Mesendoderm (in vitro differentiated cells): ENCODE measurements at regions not wholly inside any gene's neighbourhood (a gene's known extent, or its start where the extent isn't known, plus 50 kb on each side); places are given as distances from the start of the nearest gene placed in this dataset.
"Not testable (repeated sequence)": the region's sequence is repeated elsewhere in the genome, so short reads cannot be mapped to it uniquely, and the experiment has no call there.

ENCODE experiments used
- DNase-seq: peaks from one replicate; pipeline ENCODE4 v3.0.0; 2013
- H2AK5ac ChIP-seq: 2 replicates; pipeline ENCODE4 v1.6.1; 2013; ENCODE audit warnings: low read length, inconsistent platforms
- H2BK120ac ChIP-seq: 2 replicates; pipeline ENCODE4 v1.6.1; 2013; ENCODE audit warnings: low read depth, mild to moderate bottlenecking, low read length, moderate library complexity, mixed read lengths
- H2BK15ac ChIP-seq: replicated peaks from 2 replicates; pipeline ENCODE4 v1.6.1; 2013; ENCODE audit warnings: low read depth, mild to moderate bottlenecking, moderate library complexity
- H2BK5ac ChIP-seq: 2 replicates; pipeline ENCODE4 v1.6.1; 2013; ENCODE audit warnings: low read length, inconsistent platforms
- H3K18ac ChIP-seq: 2 replicates; pipeline ENCODE4 v1.6.1; 2013; ENCODE audit warnings: mild to moderate bottlenecking, low read length, mixed read lengths
- H3K23ac ChIP-seq: one replicate; pipeline ENCODE4 v1.6.1; 2013; ENCODE audit warnings: low read length
- H3K27ac ChIP-seq: 2 replicates; pipeline ENCODE4 v1.5.1; 2013; ENCODE audit warnings: low read depth, mild to moderate bottlenecking, inconsistent platforms, low read length, moderate library complexity
- H3K27me3 ChIP-seq: 2 replicates; pipeline ENCODE4 v1.6.1; 2013; ENCODE audit warnings: low read length, control low read depth, mild to moderate bottlenecking, inconsistent platforms; ENCODE audit not compliant: insufficient read depth, poor library complexity
- H3K36me3 ChIP-seq: 2 replicates; pipeline ENCODE4 v1.6.1; 2013; ENCODE audit warnings: low read length, inconsistent platforms; ENCODE audit not compliant: control insufficient read depth, insufficient read depth
- H3K4ac ChIP-seq: one replicate; pipeline ENCODE4 v1.6.1; 2013; ENCODE audit warnings: low read depth, mild to moderate bottlenecking, low read length, moderate library complexity
- H3K4me1 ChIP-seq: 2 replicates; pipeline ENCODE4 v1.6.1; 2013; ENCODE audit warnings: low read depth, low read length, inconsistent platforms; ENCODE audit not compliant: control insufficient read depth
- H3K4me2 ChIP-seq: 2 replicates; pipeline ENCODE4 v1.6.1; 2013; ENCODE audit warnings: low read length
- H3K4me3 ChIP-seq: 2 replicates; pipeline ENCODE4 v1.5.1; 2013; ENCODE audit warnings: mild to moderate bottlenecking, low read length
- H3K56ac ChIP-seq: one replicate; pipeline ENCODE4 v1.6.1; 2013; ENCODE audit warnings: low read length
- H3K79me1 ChIP-seq: 2 replicates; pipeline ENCODE4 v1.6.1; 2013; ENCODE audit warnings: low read length, inconsistent platforms
- H3K79me2 ChIP-seq: 2 replicates; pipeline ENCODE4 v1.6.1; 2013; ENCODE audit warnings: mild to moderate bottlenecking, low read length; ENCODE audit not compliant: control insufficient read depth, insufficient read depth
- H3K9ac ChIP-seq: 2 replicates; pipeline ENCODE4 v1.6.1; 2013; ENCODE audit warnings: low read length, inconsistent platforms
- H4K5ac ChIP-seq: one replicate; pipeline ENCODE4 v1.6.1; 2013; ENCODE audit warnings: low read length
- H4K8ac ChIP-seq: one replicate; pipeline ENCODE4 v1.6.1; 2013; ENCODE audit warnings: low read depth, mild to moderate bottlenecking, control low read depth, low read length, moderate library complexity
- WGBS: extraction: QIAGEN DNeasy Blood & Tissue Kit; methylation state at CpG from one replicate; pipeline ENCODE4 v1.1.7; 2013; ENCODE audit warnings: low lambda C conversion rate, missing lambda C conversion rate; ENCODE audit not compliant: insufficient coverage; ENCODE audit errors: extremely low coverage; 5-methylcytosine and 5-hydroxymethylcytosine counted together

DNA sequence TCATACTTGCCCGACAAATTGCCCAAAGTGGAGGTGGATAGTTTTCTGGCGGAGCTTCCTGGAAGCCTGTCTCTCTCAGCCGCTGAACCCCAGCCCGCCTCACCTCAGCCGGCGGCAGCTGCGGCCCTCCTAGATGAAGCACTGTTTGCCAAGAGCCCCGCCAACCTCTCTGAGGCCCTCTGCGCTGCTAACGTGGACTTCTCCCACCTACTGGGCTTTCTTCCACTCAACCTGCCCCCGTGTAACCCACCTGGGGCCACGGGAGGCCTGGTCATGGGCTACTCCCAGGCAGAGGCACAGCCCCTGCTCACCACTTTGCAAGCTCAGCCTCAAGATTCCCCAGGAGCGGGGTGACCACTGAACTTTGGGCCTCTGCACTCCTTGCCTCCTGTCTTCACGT, 254.1 kb downstream of the NKX6-1 start:
- not testable (repeated sequence) for H3K27me3 ChIP-seq, H3K4me2 ChIP-seq, H3K4me1 ChIP-seq, H3K36me3 ChIP-seq, H3K9ac ChIP-seq, H3K4me3 ChIP-seq, H3K79me1 ChIP-seq, H2BK5ac ChIP-seq, H4K8ac ChIP-seq, H3K79me2 ChIP-seq, H3K18ac ChIP-seq, H4K5ac ChIP-seq, H2BK15ac ChIP-seq, H3K23ac ChIP-seq, H3K27ac ChIP-seq, DNase-seq, H2AK5ac ChIP-seq, H3K4ac ChIP-seq, H2BK120ac ChIP-seq, H3K56ac ChIP-seq
- no CpG with 5 or more reads among the region's 14 CpGs for WGBS

DNA sequence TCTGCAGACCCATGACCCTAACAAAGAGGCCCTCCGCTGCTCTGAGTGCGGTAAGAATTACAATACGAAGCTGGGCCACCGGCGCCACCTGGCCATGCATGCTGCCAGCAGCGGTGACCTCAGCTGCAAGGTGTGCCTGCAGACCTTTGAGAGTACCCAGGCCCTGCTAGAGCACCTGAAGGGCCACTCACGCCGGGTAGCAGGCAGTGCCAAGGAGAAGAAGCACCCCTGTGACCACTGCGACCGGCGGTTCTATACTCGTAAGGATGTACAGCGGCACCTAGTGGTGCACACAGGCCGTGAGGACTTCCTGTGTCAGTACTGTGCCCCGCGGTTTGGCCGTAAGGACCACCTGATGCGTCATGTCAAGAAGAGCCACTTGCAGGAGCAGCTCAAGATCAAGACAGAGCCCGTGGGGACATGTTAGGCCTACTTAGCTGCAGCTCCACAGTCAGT, 254.7 kb downstream of the NKX6-1 start:
- not testable (repeated sequence) for H3K79me2 ChIP-seq, H2BK120ac ChIP-seq, H3K4me3 ChIP-seq, H2AK5ac ChIP-seq, H3K27ac ChIP-seq, H3K36me3 ChIP-seq, H3K79me1 ChIP-seq, H2BK15ac ChIP-seq, H3K4me1 ChIP-seq, H3K27me3 ChIP-seq, H3K23ac ChIP-seq, H3K56ac ChIP-seq, H3K9ac ChIP-seq, H4K5ac ChIP-seq, H4K8ac ChIP-seq, H3K18ac ChIP-seq, H3K4me2 ChIP-seq, H2BK5ac ChIP-seq, H3K4ac ChIP-seq
- WGBS, result no CpG with 5 or more reads among the region's 19 CpGs
- peak; percentile 60 for DNase-seq

DNA sequence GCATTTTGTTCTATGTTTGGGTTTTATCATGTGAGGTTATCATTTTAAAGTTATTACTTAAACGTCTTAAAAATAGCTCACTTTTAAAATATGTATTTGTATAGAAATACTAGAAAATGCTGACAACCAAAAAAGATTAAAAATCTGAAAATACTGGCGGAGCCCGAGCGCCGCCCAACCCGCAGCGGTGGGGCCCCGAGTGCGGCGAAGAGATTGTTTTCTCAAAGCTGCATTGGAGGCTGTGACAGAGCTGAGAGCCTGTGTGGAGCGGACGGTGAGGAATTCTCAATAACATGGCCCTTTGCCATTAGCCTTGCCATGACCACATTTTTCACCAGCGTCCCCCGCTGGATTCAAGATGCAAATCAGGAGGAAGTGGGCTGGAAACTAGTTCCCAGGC, 255.4 kb downstream of the NKX6-1 start:
- Histone ChIP-seq H3K9ac (no peak overlapping the region), H3K4me2 (no peak overlapping the region), H3K27ac (no peak overlapping the region), H3K56ac (no peak overlapping the region), H3K4me3 (no peak overlapping the region), H3K79me2 (no peaks in the 10 kb centered on the region), H3K79me1 (no peaks in the 10 kb centered on the region), H3K4me1 (no peaks in the 10 kb centered on the region), H2BK120ac (no peak overlapping the region), H3K18ac (no peak overlapping the region), H4K8ac (no peak overlapping the region), H4K5ac (no peak overlapping the region), H3K27me3 (no peaks in the 10 kb centered on the region), H3K23ac (no peak overlapping the region), H2AK5ac (no peak overlapping the region), H3K4ac (no peak overlapping the region), H3K36me3 (no peaks in the 10 kb centered on the region), H2BK15ac (no peak overlapping the region), H2BK5ac (no peak overlapping the region)
- no peak for DNase-seq
- no CpG with 5 or more reads among the region's 14 CpGs for WGBS

DNA sequence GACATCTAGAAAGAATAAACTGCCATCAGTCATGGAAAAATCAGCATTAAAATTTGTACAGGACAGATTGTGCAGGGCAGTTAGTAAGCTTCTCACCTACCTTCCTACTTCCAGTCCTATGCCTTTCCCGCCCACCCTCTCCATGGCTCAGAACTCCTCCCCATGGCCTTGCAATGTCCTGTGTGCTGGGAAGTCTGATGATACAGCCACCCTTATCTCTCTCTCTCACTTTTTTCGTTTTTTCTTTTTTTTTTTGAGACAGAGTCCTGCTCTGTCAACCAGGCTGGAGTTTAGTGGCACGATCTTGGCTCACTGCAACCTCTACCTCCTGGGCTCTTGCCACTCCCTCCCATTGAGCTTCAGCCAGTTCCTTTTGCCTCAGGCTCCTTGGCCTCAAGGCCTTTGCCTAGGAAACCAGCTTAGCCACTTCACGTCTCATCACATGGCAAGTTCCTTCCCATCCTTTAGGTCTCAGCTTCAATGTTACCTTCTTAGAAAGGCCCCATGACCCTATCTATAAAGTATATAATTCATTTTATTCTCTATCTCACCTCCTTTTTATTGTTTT, 259.7 kb downstream of the NKX6-1 start:
- H3K9ac ChIP-seq, result no peak overlapping the region
- no peak overlapping the region for H3K56ac ChIP-seq

DNA sequence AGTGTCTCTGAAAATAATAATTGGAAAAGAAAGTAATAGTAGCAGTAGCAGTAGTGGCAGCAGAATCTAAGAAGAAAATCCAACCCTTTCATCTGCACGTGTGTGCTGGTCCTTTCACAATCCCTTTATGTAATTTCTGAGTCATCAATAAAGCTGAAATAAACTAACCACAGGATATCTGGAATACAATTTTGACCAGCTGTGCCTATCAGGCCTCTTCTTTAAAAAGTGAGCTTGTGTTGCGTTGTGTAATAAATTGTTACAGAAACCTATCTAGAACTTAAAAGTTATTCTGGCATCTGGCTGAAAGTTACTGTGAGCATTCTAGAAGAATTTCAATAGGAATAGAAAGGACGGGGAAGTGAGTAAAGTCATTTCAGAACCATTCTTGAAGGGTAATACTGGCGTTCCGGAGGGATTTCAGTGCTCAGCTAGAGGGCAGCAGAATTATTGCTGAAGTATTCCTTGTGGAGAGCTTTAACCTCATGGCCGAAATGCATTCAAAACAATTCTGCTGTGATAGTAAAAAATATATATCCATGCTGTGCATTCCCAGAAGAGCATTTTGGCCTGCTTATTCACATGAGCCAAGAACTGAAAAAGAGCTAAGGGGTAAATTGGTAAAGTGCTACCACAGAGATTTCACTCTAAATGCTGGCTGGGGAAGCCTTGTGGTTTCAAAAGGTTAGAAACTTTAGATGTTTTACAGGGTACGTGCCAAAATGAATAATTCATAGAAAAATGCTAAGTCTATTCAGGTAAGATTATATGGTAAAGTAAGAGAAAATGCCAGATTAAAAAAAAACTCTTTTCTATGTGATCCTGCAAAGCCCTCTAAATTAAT, 260.6 kb downstream of the NKX6-1 start:
- no peak overlapping the region for H4K8ac ChIP-seq
- DNase-seq, result no peak
- no peak overlapping the region for H3K4me2 ChIP-seq
- no CpG with 5 or more reads among the region's 7 CpGs for WGBS
- H4K5ac ChIP-seq, result no peak overlapping the region
- no peaks in the 10 kb centered on the region for H3K36me3 ChIP-seq
- no peak overlapping the region for H3K18ac ChIP-seq
- H2AK5ac ChIP-seq, result no peak overlapping the region
- no peak overlapping the region for H3K4me3 ChIP-seq
- H2BK120ac ChIP-seq, result no peak overlapping the region
- H3K79me2 ChIP-seq, result no peaks in the 10 kb centered on the region
- H2BK5ac ChIP-seq, result no peak overlapping the region
- H2BK15ac ChIP-seq, result no peak overlapping the region
- no peak overlapping the region for H3K4ac ChIP-seq
- H3K4me1 ChIP-seq, result no peaks in the 10 kb centered on the region
- H3K27ac ChIP-seq, result no peak overlapping the region
- H3K23ac ChIP-seq, result no peak overlapping the region
- H3K56ac ChIP-seq, result no peak overlapping the region
- no peaks in the 10 kb centered on the region for H3K27me3 ChIP-seq
- H3K9ac ChIP-seq, result no peak overlapping the region
- no peaks in the 10 kb centered on the region for H3K79me1 ChIP-seq

More for the DNA sequence above, 259.7 kb downstream of the NKX6-1 start:
- H3K23ac ChIP-seq, result no peak overlapping the region
- H3K4ac ChIP-seq, result no peak overlapping the region
- no CpG with 5 or more reads among the region's 4 CpGs for WGBS
- H3K79me2 ChIP-seq, result no peaks in the 10 kb centered on the region
- no peak overlapping the region for H2BK5ac ChIP-seq
- H3K27ac ChIP-seq, result no peak overlapping the region
- H3K4me1 ChIP-seq, result no peaks in the 10 kb centered on the region
- no peak overlapping the region for H2BK120ac ChIP-seq
- no peaks in the 10 kb centered on the region for H3K79me1 ChIP-seq
- H3K18ac ChIP-seq, result no peak overlapping the region
- H2BK15ac ChIP-seq, result no peak overlapping the region
- no peak overlapping the region for H3K4me2 ChIP-seq
- H2AK5ac ChIP-seq, result no peak overlapping the region
- peak; percentile 19 for DNase-seq
- H3K27me3 ChIP-seq, result no peaks in the 10 kb centered on the region
- no peak overlapping the region for H4K8ac ChIP-seq
- H4K5ac ChIP-seq, result no peak overlapping the region
- H3K36me3 ChIP-seq, result no peaks in the 10 kb centered on the region
- no peak overlapping the region for H3K4me3 ChIP-seq
